ENCODE measurements at regions not wholly inside any gene's neighbourhood (a gene's known extent, or its start where the extent isn't known, plus 50 kb on each side); places are given as distances from the start of the nearest gene placed in this dataset.

DNA sequence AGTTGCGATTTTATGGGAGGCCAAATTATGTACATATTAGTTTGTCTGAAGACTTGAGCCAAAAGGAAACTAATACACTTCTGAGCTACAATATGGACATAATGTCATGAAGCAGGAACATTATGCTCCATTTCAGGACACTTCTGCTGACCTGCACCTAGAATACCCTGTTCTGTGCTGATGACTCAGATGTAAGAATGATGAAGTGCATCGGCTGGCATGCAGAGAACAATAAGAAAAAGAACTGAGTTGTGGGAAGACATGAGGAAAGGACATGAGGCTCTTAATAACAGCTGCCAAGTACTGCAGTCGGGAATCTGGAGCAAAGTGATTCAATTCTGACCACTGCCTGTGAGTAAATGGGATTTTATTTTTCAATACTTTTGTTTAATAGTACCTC, 192.9 kb upstream of the VSTM2A start:
- TF ChIP-seq, protein P1, sequence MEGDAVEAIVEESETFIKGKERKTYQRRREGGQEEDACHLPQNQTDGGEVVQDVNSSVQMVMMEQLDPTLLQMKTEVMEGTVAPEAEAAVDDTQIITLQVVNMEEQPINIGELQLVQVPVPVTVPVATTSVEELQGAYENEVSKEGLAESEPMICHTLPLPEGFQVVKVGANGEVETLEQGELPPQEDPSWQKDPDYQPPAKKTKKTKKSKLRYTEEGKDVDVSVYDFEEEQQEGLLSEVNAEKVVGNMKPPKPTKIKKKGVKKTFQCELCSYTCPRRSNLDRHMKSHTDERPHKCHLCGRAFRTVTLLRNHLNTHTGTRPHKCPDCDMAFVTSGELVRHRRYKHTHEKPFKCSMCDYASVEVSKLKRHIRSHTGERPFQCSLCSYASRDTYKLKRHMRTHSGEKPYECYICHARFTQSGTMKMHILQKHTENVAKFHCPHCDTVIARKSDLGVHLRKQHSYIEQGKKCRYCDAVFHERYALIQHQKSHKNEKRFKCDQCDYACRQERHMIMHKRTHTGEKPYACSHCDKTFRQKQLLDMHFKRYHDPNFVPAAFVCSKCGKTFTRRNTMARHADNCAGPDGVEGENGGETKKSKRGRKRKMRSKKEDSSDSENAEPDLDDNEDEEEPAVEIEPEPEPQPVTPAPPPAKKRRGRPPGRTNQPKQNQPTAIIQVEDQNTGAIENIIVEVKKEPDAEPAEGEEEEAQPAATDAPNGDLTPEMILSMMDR (IDR thresholded peaks at IDR 0.05; ENCODE audit: low read length): no peak
- TF ChIP-seq EZH2 (optimal IDR thresholded peaks at IDR 0.05; ENCODE audit: low read depth, low read length) (no peak), EZH2phosphoT487 (IDR thresholded peaks at IDR 0.05; ENCODE audit: low read length) (no peak)

Measured in MM.1S (cell line).